Right lobe of liver (tissue), 4 donors: ENCODE measurements at regions not wholly inside any gene's neighbourhood (a gene's known extent, or its start where the extent isn't known, plus 50 kb on each side); places are given as distances from the start of the nearest gene placed in this dataset.

Source experiments
- POLR2A ChIP-seq: fragments of 450-650 bp; IDR thresholded peaks from one replicate; pipeline ENCODE4 v1.6.1; 2017; ENCODE audit warnings: antibody characterized with exemption, mild to moderate bottlenecking
- TF ChIP-seq, protein P1 (sequence below), 4 donors: fragments of 200-600 bp in 3 of 4; fragments of 450-650 bp in 1 of 4; IDR thresholded peaks; one replicate each; pipeline versions ENCODE4 v1.5.1 to v1.8.0; 2016 to 2022; ENCODE audit warnings: antibody characterized with exemption in 4 of 4, mild to moderate bottlenecking in 2 of 4
- donor health status: DM: no; HTN: no; CAD: no.
- donor health status: DM: no; HTN: no; CAD: no.
- donor health status: DM: no; HTN: yes; CAD: no.

DNA sequence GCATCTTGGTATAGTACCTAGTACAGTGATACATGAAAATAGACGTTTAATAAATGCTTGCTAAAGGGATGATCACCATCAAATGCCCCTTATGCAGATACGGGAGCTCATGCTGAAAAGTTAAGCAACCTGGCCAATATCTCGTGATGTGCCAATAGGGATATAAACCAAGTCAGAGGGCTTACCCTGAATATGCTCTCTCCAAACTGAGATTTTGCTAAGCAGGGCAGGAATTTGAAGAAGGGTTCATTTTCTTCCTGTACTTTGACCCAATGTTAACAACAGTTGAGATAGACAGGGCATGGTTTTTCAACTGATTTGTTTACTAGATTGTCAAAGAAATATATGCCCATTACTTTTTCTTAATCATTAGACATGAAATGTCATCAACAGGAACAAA lies 219.3 kb upstream of the PREP start:
- TF ChIP-seq, protein P1, sequence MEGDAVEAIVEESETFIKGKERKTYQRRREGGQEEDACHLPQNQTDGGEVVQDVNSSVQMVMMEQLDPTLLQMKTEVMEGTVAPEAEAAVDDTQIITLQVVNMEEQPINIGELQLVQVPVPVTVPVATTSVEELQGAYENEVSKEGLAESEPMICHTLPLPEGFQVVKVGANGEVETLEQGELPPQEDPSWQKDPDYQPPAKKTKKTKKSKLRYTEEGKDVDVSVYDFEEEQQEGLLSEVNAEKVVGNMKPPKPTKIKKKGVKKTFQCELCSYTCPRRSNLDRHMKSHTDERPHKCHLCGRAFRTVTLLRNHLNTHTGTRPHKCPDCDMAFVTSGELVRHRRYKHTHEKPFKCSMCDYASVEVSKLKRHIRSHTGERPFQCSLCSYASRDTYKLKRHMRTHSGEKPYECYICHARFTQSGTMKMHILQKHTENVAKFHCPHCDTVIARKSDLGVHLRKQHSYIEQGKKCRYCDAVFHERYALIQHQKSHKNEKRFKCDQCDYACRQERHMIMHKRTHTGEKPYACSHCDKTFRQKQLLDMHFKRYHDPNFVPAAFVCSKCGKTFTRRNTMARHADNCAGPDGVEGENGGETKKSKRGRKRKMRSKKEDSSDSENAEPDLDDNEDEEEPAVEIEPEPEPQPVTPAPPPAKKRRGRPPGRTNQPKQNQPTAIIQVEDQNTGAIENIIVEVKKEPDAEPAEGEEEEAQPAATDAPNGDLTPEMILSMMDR (IDR thresholded peaks at IDR 0.05): no peak
- no peak for TF ChIP-seq POLR2A
